ENCODE measurements at regions not wholly inside any gene's neighbourhood (a gene's known extent, or its start where the extent isn't known, plus 50 kb on each side); places are given as distances from the start of the nearest gene placed in this dataset.
A peak's percentile ranks its signal among the peaks of the same experiment; 100 is the strongest.

DNA sequence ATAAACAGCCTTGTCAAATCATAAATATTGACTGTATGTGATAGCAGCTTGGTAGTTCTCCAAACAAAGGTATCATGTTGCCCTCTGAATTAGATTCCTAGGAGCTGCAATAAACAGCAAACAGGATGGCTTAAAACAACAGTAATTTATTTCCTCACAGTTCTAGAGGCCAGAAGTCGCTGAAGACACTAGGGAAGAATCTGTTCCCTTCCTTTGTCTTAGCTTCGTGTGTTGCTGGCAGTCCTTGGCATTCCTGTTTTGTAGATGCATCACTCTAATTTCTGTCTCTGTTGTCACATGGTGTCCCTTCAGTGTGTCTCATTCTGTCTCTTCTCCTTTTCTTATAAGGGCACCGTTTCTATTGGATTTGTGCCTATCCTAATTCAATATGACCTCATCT is 679.3 kb downstream of the OTOL1 start:
- DNase-seq (ENCODE audit: low spot score) (no peak), ATAC-seq (no peak), FAIRE-seq (no peak)
- H4K20me1 ChIP-seq (ENCODE audit: insufficient read depth, low read length) = no peaks in the 10 kb centered on the region
- BruUV-seq (replicated peaks) = no TSS peak
- H2AFZ ChIP-seq (ENCODE audit: low read length) = no peak overlapping the region
- no peak overlapping the region for H3K27ac ChIP-seq (ENCODE audit: extremely low read length, insufficient read depth, low read length)
- intact Hi-C loops (cut with micrococcal nuclease; ENCODE audit: unreplicated experiment) = no loop called here
- H3K4me2 ChIP-seq (ENCODE audit: low read depth, low read length) = no peak overlapping the region
- H3K36me3 ChIP-seq (replicated peaks in 1 of 2; ENCODE audit: control insufficient read depth in 1 of 2, insufficient read depth in 2 of 2, low read length in 2 of 2) = no peaks in the 10 kb centered on the region
- in situ Hi-C loops (cut with HindIII; ENCODE audit: extremely low pct_ligation_motif_present, low pct_unique_long_range_greater_than_20kb) = no loop called here
- H3K4me1 ChIP-seq (ENCODE audit: insufficient read depth, low read length) = no peaks in the 10 kb centered on the region
- no peaks in the 10 kb centered on the region for H3K27me3 ChIP-seq (ENCODE audit: control insufficient read depth in 1 of 2, insufficient read depth in 2 of 2, low read length in 2 of 2)
- H3K9me3 ChIP-seq (ENCODE audit: low read length) = no peaks in the 10 kb centered on the region
- no peak overlapping the region for H3K9ac ChIP-seq (ENCODE audit: insufficient read depth, low read depth, low read length)
- H3K79me2 ChIP-seq (ENCODE audit: insufficient read depth, low read length) = no peaks in the 10 kb centered on the region
- CTCF ChIA-PET (ENCODE audit: low intra/inter-chr PET ratio, low total read pairs) = no interaction called here
- H3K4me3 ChIP-seq (replicated peaks in 1 of 3; ENCODE audit: insufficient read depth in 1 of 3, low read depth in 2 of 3, low read length in 3 of 3) = no peak overlapping the region
- 0% methylated on average over 3 of the region's 3 CpGs for WGBS (ENCODE audit: low lambda C conversion rate)
- POLR2A ChIA-PET = no interaction called here
- TF ChIP-seq EEA1 (CRISPR knock-in tag; IDR thresholded peaks at IDR 0.05; ENCODE audit: borderline replicate concordance) = no peak
- TF ChIP-seq ATF7 (IDR thresholded peaks at IDR 0.05) = peak; percentile 17; the same call in 1 of the 2 replicates
- TF ChIP-seq ATF7 (CRISPR knock-in tag; IDR thresholded peaks at IDR 0.05) = no peak
- TF ChIP-seq ZNF773 (CRISPR knock-in tag; IDR thresholded peaks at IDR 0.05; ENCODE audit: borderline replicate concordance) = no peak

DNA sequence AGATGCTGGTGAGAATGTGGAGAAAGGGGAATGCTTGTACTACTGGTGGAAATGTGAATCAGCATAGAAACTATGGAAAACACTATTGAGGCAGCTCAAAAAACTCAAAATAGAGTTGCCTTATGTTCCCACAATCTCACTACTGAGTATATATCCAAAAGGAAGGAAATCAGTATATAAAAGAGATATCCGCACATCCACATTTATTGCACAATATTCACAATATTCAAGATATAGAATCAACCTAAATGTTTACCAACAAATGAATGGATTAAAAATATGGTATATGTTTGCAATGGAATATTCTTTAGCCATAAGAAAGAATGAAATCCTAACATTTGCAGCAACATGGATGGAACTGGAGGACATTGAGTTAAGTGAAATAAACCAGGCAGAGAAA is 686.8 kb downstream of the OTOL1 start:
- DNase-seq (ENCODE audit: low spot score) (no peak), ATAC-seq (no peak), FAIRE-seq (no peak)
- no peaks in the 10 kb centered on the region for H3K27me3 ChIP-seq (ENCODE audit: control insufficient read depth in 1 of 2, insufficient read depth in 2 of 2, low read length in 2 of 2)
- TF ChIP-seq CEBPB (IDR thresholded peaks at IDR 0.05; ENCODE audit: borderline replicate concordance, low read depth, low read length) = peak; percentile 61; the same call in 1 of the 2 replicates
- no peak for TF ChIP-seq MTF1 (CRISPR knock-in tag; IDR thresholded peaks at IDR 0.05)
- in situ Hi-C loops (cut with HindIII; ENCODE audit: extremely low pct_ligation_motif_present, low pct_unique_long_range_greater_than_20kb) (no loop called here), intact Hi-C loops (cut with micrococcal nuclease; ENCODE audit: unreplicated experiment) (no loop called here)
- BruUV-seq (replicated peaks) = no TSS peak
- H3K4me1 ChIP-seq (ENCODE audit: insufficient read depth, low read length) = no peaks in the 10 kb centered on the region
- H3K9ac ChIP-seq (ENCODE audit: insufficient read depth, low read depth, low read length) = no peak overlapping the region
- no peak overlapping the region for H3K4me2 ChIP-seq (ENCODE audit: low read depth, low read length)
- no peaks in the 10 kb centered on the region for H3K36me3 ChIP-seq (replicated peaks in 1 of 2; ENCODE audit: control insufficient read depth in 1 of 2, insufficient read depth in 2 of 2, low read length in 2 of 2)
- no peaks in the 10 kb centered on the region for H3K79me2 ChIP-seq (ENCODE audit: insufficient read depth, low read length)
- H4K20me1 ChIP-seq (ENCODE audit: insufficient read depth, low read length) = no peaks in the 10 kb centered on the region
- ChIA-PET POLR2A (no interaction called here), CTCF (ENCODE audit: low intra/inter-chr PET ratio, low total read pairs) (no interaction called here)
- peaks cover 4% of the 10 kb centered on the region; the same call in 1 of the 2 replicates for H3K9me3 ChIP-seq (ENCODE audit: low read length)
- WGBS (ENCODE audit: low lambda C conversion rate) = 26% methylated on average over 1 of the region's 1 CpG
- H3K4me3 ChIP-seq (replicated peaks in 1 of 3; ENCODE audit: insufficient read depth in 1 of 3, low read depth in 2 of 3, low read length in 3 of 3) = no peak overlapping the region
- no peak overlapping the region for H3K27ac ChIP-seq (ENCODE audit: extremely low read length, insufficient read depth, low read length)
- H2AFZ ChIP-seq (ENCODE audit: low read length) = no peak overlapping the region

Measured in HepG2 (cell line).